ENCODE measurements at regions not wholly inside any gene's neighbourhood (a gene's known extent, or its start where the extent isn't known, plus 50 kb on each side); places are given as distances from the start of the nearest gene placed in this dataset.

GRCh38 chrX:10932842-10933440 is 178.2 kb upstream of the HCCS start:
- in situ Hi-C loops (cut with MboI; ENCODE audit: low pct_unique_long_range_greater_than_20kb, low sequenced_read_pairs), result no loop called here
- no peak for DNase-seq

- in situ Hi-C loops (cut with MboI; ENCODE audit: low pct_unique_long_range_greater_than_20kb, low sequenced_read_pairs), result no loop called here
- no peak for DNase-seq
Observed at GRCh38 chrX:10935501-10935900, 175.6 kb upstream of the HCCS start.

- DNase-seq, result no peak
- in situ Hi-C loops (cut with MboI; ENCODE audit: low pct_unique_long_range_greater_than_20kb, low sequenced_read_pairs), result no loop called here
Observed at GRCh38 chrX:10936976-10937375, 174.2 kb upstream of the HCCS start.

GRCh38 chrX:10938365-10938923 is 172.7 kb upstream of the HCCS start:
- in situ Hi-C loops (cut with MboI; ENCODE audit: low pct_unique_long_range_greater_than_20kb, low sequenced_read_pairs), result no loop called here
- no peak for DNase-seq

GRCh38 chrX:10939424-10939823 is 171.7 kb upstream of the HCCS start:
- in situ Hi-C loops (cut with MboI; ENCODE audit: low pct_unique_long_range_greater_than_20kb, low sequenced_read_pairs), result no loop called here
- no peak for DNase-seq

GRCh38 chrX:10944136-10944885 is 166.8 kb upstream of the HCCS start:
- DNase-seq, result no peak
- in situ Hi-C loops (cut with MboI; ENCODE audit: low pct_unique_long_range_greater_than_20kb, low sequenced_read_pairs), result no loop called here

- no peak for DNase-seq
- in situ Hi-C loops (cut with MboI; ENCODE audit: low pct_unique_long_range_greater_than_20kb, low sequenced_read_pairs), result no loop called here
Observed at GRCh38 chrX:10945498-10945897, 165.6 kb upstream of the HCCS start.

- in situ Hi-C loops (cut with MboI; ENCODE audit: low pct_unique_long_range_greater_than_20kb, low sequenced_read_pairs), result no loop called here
- DNase-seq, result no peak
Observed at GRCh38 chrX:10949541-10949940, 161.6 kb upstream of the HCCS start.

GRCh38 chrX:10952619-10953018 is 158.5 kb upstream of the HCCS start:
- DNase-seq, result no peak
- in situ Hi-C loops (cut with MboI; ENCODE audit: low pct_unique_long_range_greater_than_20kb, low sequenced_read_pairs), result no loop called here

- in situ Hi-C loops (cut with MboI; ENCODE audit: low pct_unique_long_range_greater_than_20kb, low sequenced_read_pairs), result no loop called here
- DNase-seq, result no peak
Observed at GRCh38 chrX:10965174-10965798, 145.8 kb upstream of the HCCS start.

GRCh38 chrX:10966057-10966456 is 145.1 kb upstream of the HCCS start:
- DNase-seq, result no peak
- in situ Hi-C loops (cut with MboI; ENCODE audit: low pct_unique_long_range_greater_than_20kb, low sequenced_read_pairs), result no loop called here

- in situ Hi-C loops (cut with MboI; ENCODE audit: low pct_unique_long_range_greater_than_20kb, low sequenced_read_pairs), result no loop called here
- DNase-seq, result no peak
Observed at GRCh38 chrX:10971176-10971575, 140.0 kb upstream of the HCCS start.

GRCh38 chrX:10971759-10972158 is 139.4 kb upstream of the HCCS start:
- in situ Hi-C loops (cut with MboI; ENCODE audit: low pct_unique_long_range_greater_than_20kb, low sequenced_read_pairs), result no loop called here

GRCh38 chrX:10972706-10973105 is 138.4 kb upstream of the HCCS start:
- no peak for DNase-seq

More at GRCh38 chrX:10971759-10972158, 139.4 kb upstream of the HCCS start:
- no peak for DNase-seq

GRCh38 chrX:10974920-10975319 is 136.2 kb upstream of the HCCS start:
- DNase-seq, result no peak
- in situ Hi-C loops (cut with MboI; ENCODE audit: low pct_unique_long_range_greater_than_20kb, low sequenced_read_pairs), result no loop called here

More at GRCh38 chrX:10972706-10973105, 138.4 kb upstream of the HCCS start:
- in situ Hi-C loops (cut with MboI; ENCODE audit: low pct_unique_long_range_greater_than_20kb, low sequenced_read_pairs), result no loop called here

- no peak for DNase-seq
- in situ Hi-C loops (cut with MboI; ENCODE audit: low pct_unique_long_range_greater_than_20kb, low sequenced_read_pairs), result no loop called here
Observed at GRCh38 chrX:10979956-10980355, 131.2 kb upstream of the HCCS start.

GRCh38 chrX:10981506-10981905 is 129.6 kb upstream of the HCCS start:
- in situ Hi-C loops (cut with MboI; ENCODE audit: low pct_unique_long_range_greater_than_20kb, low sequenced_read_pairs), result no loop called here
- DNase-seq, result no peak

- no peak for DNase-seq
- in situ Hi-C loops (cut with MboI; ENCODE audit: low pct_unique_long_range_greater_than_20kb, low sequenced_read_pairs), result no loop called here
Observed at GRCh38 chrX:10983526-10983925, 127.6 kb upstream of the HCCS start.

- in situ Hi-C loops (cut with MboI; ENCODE audit: low pct_unique_long_range_greater_than_20kb, low sequenced_read_pairs), result no loop called here
- DNase-seq, result no peak
Observed at GRCh38 chrX:10984213-10984612, 126.9 kb upstream of the HCCS start.

GRCh38 chrX:10986616-10987015 is 124.5 kb upstream of the HCCS start:
- no peak for DNase-seq
- in situ Hi-C loops (cut with MboI; ENCODE audit: low pct_unique_long_range_greater_than_20kb, low sequenced_read_pairs), result no loop called here

Data from KBM-7 (cell line).